Mucosa of stomach (tissue), 1 donor: ENCODE measurements at regions not wholly inside any gene's neighbourhood (a gene's known extent, or its start where the extent isn't known, plus 50 kb on each side); places are given as distances from the start of the nearest gene placed in this dataset.

Experiments
- H3K27me3 ChIP-seq: one replicate; pipeline ENCODE4 v1.7.0; 2013; ENCODE audit warnings: mild to moderate bottlenecking, low read length; ENCODE audit not compliant: control insufficient read depth, insufficient read depth
- H3K36me3 ChIP-seq: one replicate; pipeline ENCODE4 v1.7.0; 2013; ENCODE audit warnings: low read length; ENCODE audit not compliant: control insufficient read depth, insufficient read depth
- H3K4me1 ChIP-seq: one replicate; pipeline ENCODE4 v1.7.0; 2013; ENCODE audit warnings: mild to moderate bottlenecking, low read length; ENCODE audit not compliant: control insufficient read depth, insufficient read depth
- H3K4me3 ChIP-seq: one replicate; pipeline ENCODE4 v1.7.0; 2013; ENCODE audit warnings: low read length
- H3K9ac ChIP-seq: one replicate; pipeline ENCODE4 v1.7.0; 2013; ENCODE audit warnings: mild to moderate bottlenecking, low read length, moderate library complexity
- H3K9me3 ChIP-seq: one replicate; pipeline ENCODE4 v1.7.0; 2013; ENCODE audit warnings: mild to moderate bottlenecking, low read length, moderate library complexity; ENCODE audit not compliant: control insufficient read depth
- donor health status: Pancreatic carcinoma.

GRCh38 chr7:156024201-156024600 lies 211.9 kb upstream of the SHH start:
- no peak overlapping the region for H3K4me3 ChIP-seq
- H3K27me3 ChIP-seq = peaks cover 4% of the 10 kb centered on the region
- no peaks in the 10 kb centered on the region for H3K36me3 ChIP-seq
- no peaks in the 10 kb centered on the region for H3K4me1 ChIP-seq
- H3K9ac ChIP-seq = no peak overlapping the region
- no peaks in the 10 kb centered on the region for H3K9me3 ChIP-seq

DNA sequence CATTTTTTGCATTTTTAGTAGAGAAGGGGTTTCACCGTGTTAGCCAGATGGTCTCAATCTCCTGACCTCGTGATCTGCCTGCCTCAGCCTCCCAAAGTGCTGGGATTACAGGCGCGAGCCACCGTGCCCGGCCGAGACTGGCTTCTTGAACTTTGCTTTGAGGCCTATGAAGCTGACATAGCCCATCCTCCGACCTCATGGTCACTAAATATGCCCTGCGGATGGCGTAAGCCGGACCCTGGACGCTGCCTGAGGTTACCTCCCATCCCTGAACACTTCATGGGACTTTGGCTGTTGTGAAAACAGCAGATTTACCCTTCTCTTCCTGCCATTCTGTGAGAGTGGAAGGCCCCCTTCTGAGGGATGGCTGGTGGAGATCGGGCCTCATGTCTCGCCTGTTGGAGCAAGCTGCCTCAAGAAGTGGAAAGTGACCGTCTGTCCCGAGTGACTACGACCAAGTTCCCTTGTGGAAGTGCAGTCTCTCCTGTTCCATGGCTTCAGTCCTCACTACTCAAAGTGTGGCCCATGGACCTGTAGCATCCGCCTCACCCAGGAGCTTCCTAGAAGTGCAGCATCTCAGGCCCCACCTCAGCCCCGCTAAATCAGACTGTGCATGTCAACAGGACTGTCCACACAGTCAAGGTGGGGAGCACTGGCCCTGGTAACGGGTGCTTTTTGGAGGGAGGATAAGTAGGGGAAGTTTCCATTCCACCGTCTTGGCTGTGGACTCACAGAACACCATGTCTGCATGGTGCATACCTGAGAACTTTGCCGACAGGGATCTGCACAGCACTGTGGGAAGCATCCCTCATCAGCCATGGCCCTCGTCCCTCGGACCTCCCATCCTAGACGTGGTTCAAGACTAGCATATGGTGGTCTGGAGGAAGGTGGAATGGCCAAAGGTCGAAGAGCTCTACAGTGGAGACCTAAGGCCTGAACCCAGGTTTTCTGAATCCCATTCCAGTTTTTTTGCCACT lies 210.5 kb upstream of the SHH start:
- peaks cover 4% of the 10 kb centered on the region for H3K27me3 ChIP-seq
- no peak overlapping the region for H3K9ac ChIP-seq
- H3K36me3 ChIP-seq = no peaks in the 10 kb centered on the region
- H3K4me3 ChIP-seq = no peak overlapping the region
- no peaks in the 10 kb centered on the region for H3K4me1 ChIP-seq
- H3K9me3 ChIP-seq = no peaks in the 10 kb centered on the region

- H3K36me3 ChIP-seq = no peaks in the 10 kb centered on the region
- no peaks in the 10 kb centered on the region for H3K4me1 ChIP-seq
- no peak overlapping the region for H3K4me3 ChIP-seq
- H3K27me3 ChIP-seq = peaks cover 4% of the 10 kb centered on the region
- no peak overlapping the region for H3K9ac ChIP-seq
- no peaks in the 10 kb centered on the region for H3K9me3 ChIP-seq
Observed at GRCh38 chr7:156021471-156021870, 209.2 kb upstream of the SHH start.

DNA sequence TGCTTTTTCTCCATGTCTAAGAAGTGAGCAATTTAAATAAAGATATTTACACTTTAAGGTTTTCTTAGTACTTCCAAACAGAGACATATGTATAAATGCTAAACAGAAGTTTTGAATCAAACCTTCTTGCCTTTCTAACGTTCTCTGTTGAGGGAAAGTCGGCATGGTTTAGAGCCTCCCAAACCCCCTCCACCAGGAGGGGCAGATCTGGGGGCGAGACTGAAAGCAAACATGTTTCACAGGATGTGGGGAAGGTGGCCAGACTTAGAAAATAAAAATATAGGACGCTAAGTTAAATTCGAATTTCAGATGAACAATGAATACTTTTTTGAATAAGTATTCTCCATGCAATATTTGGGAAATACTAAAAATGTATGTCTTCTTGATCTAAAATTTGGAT lies 208.3 kb upstream of the SHH start:
- H3K36me3 ChIP-seq = no peaks in the 10 kb centered on the region
- H3K9me3 ChIP-seq = no peaks in the 10 kb centered on the region
- no peaks in the 10 kb centered on the region for H3K4me1 ChIP-seq
- no peak overlapping the region for H3K4me3 ChIP-seq
- peaks cover 4% of the 10 kb centered on the region for H3K27me3 ChIP-seq
- no peak overlapping the region for H3K9ac ChIP-seq

DNA sequence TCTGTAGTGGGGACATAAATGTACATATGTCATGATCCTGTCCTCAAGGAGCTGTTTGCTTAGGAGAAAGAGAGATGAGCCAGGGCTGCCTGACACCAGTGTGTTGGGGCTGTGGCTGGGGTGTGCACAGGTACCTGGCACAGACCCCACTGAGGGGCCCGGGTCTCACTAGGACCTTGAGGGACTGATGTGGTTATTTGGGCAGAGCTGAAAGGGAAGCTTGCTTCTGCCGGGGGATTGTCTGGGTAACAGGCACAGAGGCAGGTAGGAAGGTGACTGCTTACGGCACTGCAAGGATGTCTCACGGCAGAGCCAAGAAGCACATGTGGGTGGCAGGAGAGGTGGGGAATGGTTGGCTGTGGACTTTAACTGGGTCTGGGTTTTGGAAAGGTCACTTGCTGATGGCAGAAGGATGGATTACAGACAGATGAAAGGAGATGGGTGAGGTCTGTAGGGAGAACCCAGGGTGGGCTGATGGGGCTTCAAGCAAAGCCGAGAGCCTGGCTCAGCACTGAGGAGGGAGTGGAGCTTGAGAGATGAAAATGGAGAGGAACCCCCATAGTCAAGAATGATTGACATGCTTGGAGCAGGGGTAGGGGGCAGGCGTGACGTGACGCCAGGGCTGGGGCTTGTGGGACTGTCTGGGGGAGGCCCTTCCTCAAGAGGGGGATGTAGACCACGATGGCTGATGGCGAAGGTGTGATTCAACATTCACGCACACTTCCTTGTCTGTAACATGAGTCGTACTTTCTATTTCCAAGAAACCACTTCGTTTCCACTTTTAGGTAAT lies 207.7 kb upstream of the SHH start:
- no peak overlapping the region for H3K4me3 ChIP-seq
- no peaks in the 10 kb centered on the region for H3K36me3 ChIP-seq
- peaks cover 4% of the 10 kb centered on the region for H3K27me3 ChIP-seq
- H3K9ac ChIP-seq = no peak overlapping the region
- no peaks in the 10 kb centered on the region for H3K4me1 ChIP-seq
- no peaks in the 10 kb centered on the region for H3K9me3 ChIP-seq

DNA sequence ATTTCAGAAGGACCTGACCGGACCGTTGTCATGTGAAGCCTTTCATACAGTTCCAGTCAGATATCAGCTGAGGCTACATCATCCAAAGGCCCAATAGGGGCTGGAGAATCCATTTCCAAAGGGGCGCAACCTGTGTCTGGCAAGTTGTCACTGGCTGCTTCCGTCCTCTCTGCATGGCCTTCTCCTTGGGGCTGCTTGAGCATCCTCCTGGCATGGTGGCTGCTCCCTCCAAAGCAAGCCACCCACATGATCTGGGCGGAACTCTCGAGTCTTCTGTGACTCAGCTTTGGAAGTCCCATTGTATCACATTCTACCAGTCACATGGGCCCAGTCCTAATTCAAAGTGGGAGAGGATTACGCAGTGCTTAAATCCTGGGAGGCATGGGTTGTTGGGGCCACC lies 207.0 kb upstream of the SHH start:
- no peaks in the 10 kb centered on the region for H3K4me1 ChIP-seq
- peaks cover 4% of the 10 kb centered on the region for H3K27me3 ChIP-seq
- H3K9ac ChIP-seq = no peak overlapping the region
- H3K36me3 ChIP-seq = no peaks in the 10 kb centered on the region
- no peaks in the 10 kb centered on the region for H3K9me3 ChIP-seq
- H3K4me3 ChIP-seq = no peak overlapping the region

DNA sequence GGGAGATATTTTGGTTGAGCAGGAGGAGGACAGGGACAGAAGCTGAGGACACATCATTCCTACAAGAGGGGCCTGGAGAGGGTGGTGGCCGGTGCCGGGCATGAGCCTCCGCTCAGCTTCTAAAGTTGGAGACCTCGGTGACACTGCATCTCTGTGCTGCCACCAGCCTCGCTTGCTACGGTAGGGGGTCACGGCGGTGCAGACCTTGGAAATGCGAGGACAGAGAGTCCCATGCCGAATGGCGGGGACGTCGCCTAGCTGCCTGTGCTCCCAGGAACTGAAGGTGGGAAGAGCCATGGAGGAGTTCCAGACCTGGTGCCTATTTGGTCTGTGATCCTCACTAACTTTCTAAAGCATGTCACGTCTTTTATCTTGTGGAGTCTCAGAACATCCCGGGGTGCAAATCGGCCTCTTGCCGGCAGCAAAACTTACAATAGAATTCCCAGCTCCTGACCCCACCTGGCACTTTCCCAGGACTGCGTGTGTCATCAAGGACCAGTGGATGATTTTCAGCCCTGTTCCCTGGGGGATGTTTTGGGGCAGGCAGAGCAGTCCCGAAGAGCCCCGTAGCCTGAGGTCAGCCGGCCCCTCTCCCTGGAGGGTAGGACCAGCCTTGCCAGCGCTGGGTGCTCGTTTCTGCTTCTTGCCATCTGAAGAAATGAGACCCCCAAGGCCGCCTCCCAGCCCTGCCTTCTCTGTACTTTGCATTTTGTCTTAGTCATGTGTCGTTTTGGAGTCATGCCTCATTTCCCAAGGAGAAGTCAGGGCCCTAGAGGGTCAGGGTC lies 205.8 kb upstream of the SHH start:
- no peaks in the 10 kb centered on the region for H3K9me3 ChIP-seq
- H3K36me3 ChIP-seq = no peaks in the 10 kb centered on the region
- peaks cover 4% of the 10 kb centered on the region for H3K27me3 ChIP-seq
- H3K9ac ChIP-seq = no peak overlapping the region
- no peak overlapping the region for H3K4me3 ChIP-seq
- no peaks in the 10 kb centered on the region for H3K4me1 ChIP-seq

- no peak overlapping the region for H3K4me3 ChIP-seq
- H3K9me3 ChIP-seq = no peaks in the 10 kb centered on the region
- no peaks in the 10 kb centered on the region for H3K4me1 ChIP-seq
- no peaks in the 10 kb centered on the region for H3K27me3 ChIP-seq
- H3K9ac ChIP-seq = no peak overlapping the region
- H3K36me3 ChIP-seq = no peaks in the 10 kb centered on the region
Observed at GRCh38 chr7:156017431-156017830, 205.2 kb upstream of the SHH start.

- no peak overlapping the region for H3K4me3 ChIP-seq
- H3K36me3 ChIP-seq = no peaks in the 10 kb centered on the region
- H3K9me3 ChIP-seq = no peaks in the 10 kb centered on the region
- no peak overlapping the region for H3K9ac ChIP-seq
- H3K4me1 ChIP-seq = no peaks in the 10 kb centered on the region
- H3K27me3 ChIP-seq = no peaks in the 10 kb centered on the region
Observed at GRCh38 chr7:156015237-156016020, 203.2 kb upstream of the SHH start.

DNA sequence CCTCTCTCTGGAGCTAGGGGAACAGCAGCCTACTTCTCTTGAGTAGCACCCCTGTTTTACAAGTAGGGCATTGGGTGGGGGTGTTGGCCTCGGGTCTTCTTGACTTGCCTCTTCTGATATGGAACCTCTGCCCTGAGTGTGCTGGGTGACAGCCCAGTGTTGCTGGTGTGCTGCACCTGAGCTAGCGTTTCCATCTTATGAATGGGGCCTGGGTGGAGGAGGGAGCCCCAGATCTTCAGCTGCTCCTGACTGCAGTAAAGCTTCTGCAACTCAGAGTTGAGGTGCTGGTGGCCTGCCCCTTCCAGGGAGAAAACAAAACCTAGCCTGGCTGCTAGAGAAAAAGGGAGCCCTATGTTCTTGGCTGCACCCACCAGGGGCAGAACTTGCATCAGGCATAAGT lies 202.5 kb upstream of the SHH start:
- Histone ChIP-seq H3K27me3 (no peaks in the 10 kb centered on the region), H3K36me3 (no peaks in the 10 kb centered on the region), H3K4me1 (no peaks in the 10 kb centered on the region), H3K9me3 (no peaks in the 10 kb centered on the region), H3K4me3 (no peak overlapping the region), H3K9ac (no peak overlapping the region)

GRCh38 chr7:156014201-156014600 lies 201.9 kb upstream of the SHH start:
- no peak overlapping the region for H3K9ac ChIP-seq
- H3K4me1 ChIP-seq = no peaks in the 10 kb centered on the region
- H3K27me3 ChIP-seq = no peaks in the 10 kb centered on the region
- H3K4me3 ChIP-seq = no peak overlapping the region
- no peaks in the 10 kb centered on the region for H3K9me3 ChIP-seq
- H3K36me3 ChIP-seq = no peaks in the 10 kb centered on the region
